ENCODE measurements at regions not wholly inside any gene's neighbourhood (a gene's known extent, or its start where the extent isn't known, plus 50 kb on each side); places are given as distances from the start of the nearest gene placed in this dataset.

DNA sequence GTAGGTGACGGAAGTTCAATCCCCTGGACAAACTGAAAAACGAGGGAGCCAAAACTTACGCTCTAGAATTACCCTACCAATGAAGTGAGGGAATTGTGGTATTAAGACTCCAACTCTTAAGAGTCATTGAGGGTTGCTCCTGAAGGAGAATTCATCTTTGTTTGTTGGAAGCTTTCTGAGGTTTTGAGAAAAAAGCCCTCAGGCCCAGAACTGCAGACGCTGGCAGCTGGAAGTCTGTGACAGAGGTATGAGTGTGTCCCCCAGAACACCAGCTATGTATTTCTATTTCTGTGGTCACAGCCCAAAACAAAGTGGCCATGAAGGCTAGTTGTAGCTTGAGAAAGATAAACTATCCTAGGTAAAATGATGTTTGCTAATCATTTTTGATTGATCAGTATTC lies 438.8 kb upstream of the B3GALT2 start:
- no peak for DNase-seq (ENCODE audit: low read depth, low spot score)
- Histone ChIP-seq H3K79me2 (ENCODE audit: control insufficient read depth, insufficient read depth, low read length) (no peaks in the 10 kb centered on the region), H3K36me3 (ENCODE audit: control insufficient read depth in 2 of 2, extremely low read depth in 1 of 2, insufficient read depth in 2 of 2, low read length in 2 of 2) (no peaks in the 10 kb centered on the region), H3K4me1 (ENCODE audit: control insufficient read depth, extremely low read depth, insufficient read depth, low read length) (peaks cover 14% of the 10 kb centered on the region), H3K4me2 (ENCODE audit: insufficient read depth, low read length) (no peak overlapping the region), H3K27me3 (ENCODE audit: control insufficient read depth in 2 of 2, insufficient read depth in 2 of 2, low read length in 2 of 2) (no peaks in the 10 kb centered on the region), H3K9ac (replicated peaks; ENCODE audit: extremely low read depth, insufficient read depth, low read length) (no peak overlapping the region), H3K9me3 (replicated peaks; ENCODE audit: control insufficient read depth, insufficient read depth, low read length) (no peaks in the 10 kb centered on the region), H2AFZ (ENCODE audit: low read depth, low read length) (no peak overlapping the region), H4K20me1 (replicated peaks; ENCODE audit: control insufficient read depth, extremely low read depth, insufficient read depth, low read length) (no peaks in the 10 kb centered on the region), H3K27ac (ENCODE audit: insufficient read depth, low read depth, low read length) (no peak overlapping the region), H3K4me3 (replicated peaks in 1 of 3; ENCODE audit: insufficient read depth in 1 of 3, low read depth in 1 of 3, low read length in 3 of 3) (no peak overlapping the region), H3K9me1 (replicated peaks; ENCODE audit: control insufficient read depth, extremely low read depth, insufficient read depth, low read length) (no peaks in the 10 kb centered on the region)
- ChIA-PET CTCF (no interaction called here), POLR2A (no interaction called here)
- FAIRE-seq: no peak
- no peak for TF ChIP-seq CTCF (IDR thresholded peaks at IDR 0.05; ENCODE audit: extremely low read depth in 1 of 2, insufficient read depth in 1 of 2, low read depth in 1 of 2, low read length in 2 of 2)
- no peak for TF ChIP-seq POLR2AphosphoS5 (IDR thresholded peaks at IDR 0.05; ENCODE audit: insufficient read depth, low read depth, low read length)
- dilution Hi-C loops (cut with MboI; ENCODE audit: extremely low pct_ligation_motif_present, low sequenced_read_pairs): no loop called here
- no TSS peak for BruUV-seq (replicated peaks)
- intact Hi-C loops (cut with micrococcal nuclease): no loop called here

DNA sequence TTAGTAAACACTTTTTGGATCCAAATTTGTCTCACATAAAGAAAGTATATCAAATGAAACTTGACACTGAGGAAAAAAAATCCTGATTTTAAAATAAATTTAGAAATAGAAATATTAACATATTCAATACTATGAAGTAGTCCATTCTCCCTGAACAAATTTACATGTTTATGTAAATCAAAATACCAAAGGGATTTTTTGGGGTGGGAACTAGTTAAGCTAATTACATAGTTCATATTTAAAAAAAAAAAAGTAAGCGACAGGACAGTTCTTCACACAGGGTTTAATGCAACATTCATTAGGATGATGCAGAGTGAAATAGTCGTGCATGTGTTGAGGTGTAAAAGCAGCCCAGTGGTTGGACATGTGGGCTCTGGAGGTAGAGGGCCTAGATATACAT lies 433.5 kb upstream of the B3GALT2 start:
- no peak overlapping the region for H3K4me3 ChIP-seq (replicated peaks in 1 of 3; ENCODE audit: insufficient read depth in 1 of 3, low read depth in 1 of 3, low read length in 3 of 3)
- no peaks in the 10 kb centered on the region for H3K36me3 ChIP-seq (ENCODE audit: control insufficient read depth in 2 of 2, extremely low read depth in 1 of 2, insufficient read depth in 2 of 2, low read length in 2 of 2)
- H3K4me2 ChIP-seq (ENCODE audit: insufficient read depth, low read length): no peak overlapping the region
- H4K20me1 ChIP-seq (replicated peaks; ENCODE audit: control insufficient read depth, extremely low read depth, insufficient read depth, low read length): no peaks in the 10 kb centered on the region
- H3K9ac ChIP-seq (replicated peaks; ENCODE audit: extremely low read depth, insufficient read depth, low read length): no peak overlapping the region
- ChIA-PET CTCF (no interaction called here), POLR2A (no interaction called here)
- dilution Hi-C loops (cut with MboI; ENCODE audit: extremely low pct_ligation_motif_present, low sequenced_read_pairs): no loop called here
- H3K27me3 ChIP-seq (ENCODE audit: control insufficient read depth in 2 of 2, insufficient read depth in 2 of 2, low read length in 2 of 2): no peaks in the 10 kb centered on the region
- no peak overlapping the region for H3K27ac ChIP-seq (ENCODE audit: insufficient read depth, low read depth, low read length)
- no peak for DNase-seq (ENCODE audit: low read depth, low spot score)
- no peaks in the 10 kb centered on the region for H3K9me1 ChIP-seq (replicated peaks; ENCODE audit: control insufficient read depth, extremely low read depth, insufficient read depth, low read length)
- no TSS peak for BruUV-seq (replicated peaks)
- H3K9me3 ChIP-seq (replicated peaks; ENCODE audit: control insufficient read depth, insufficient read depth, low read length): no peaks in the 10 kb centered on the region
- TF ChIP-seq POLR2AphosphoS5 (IDR thresholded peaks at IDR 0.05; ENCODE audit: insufficient read depth, low read depth, low read length) (no peak), JUN (IDR thresholded peaks at IDR 0.05; ENCODE audit: borderline replicate concordance, insufficient read depth, insufficient read length, low read depth) (no peak), GATA2 (IDR thresholded peaks at IDR 0.05; ENCODE audit: insufficient read depth, insufficient read length, low read depth, low read length) (no peak), FOS (IDR thresholded peaks at IDR 0.05; ENCODE audit: borderline replicate concordance, insufficient read depth, low read length) (no peak), POLR2A (IDR thresholded peaks at IDR 0.05; ENCODE audit: low read depth, low read length) (no peak), MYC (IDR thresholded peaks at IDR 0.05; ENCODE audit: low read depth, low read length) (no peak), CTCF (IDR thresholded peaks at IDR 0.05; ENCODE audit: extremely low read depth in 1 of 2, insufficient read depth in 1 of 2, low read depth in 1 of 2, low read length in 2 of 2) (no peak), EZH2 (IDR thresholded peaks at IDR 0.05; ENCODE audit: borderline replicate concordance, low read depth, low read length, severe bottlenecking) (no peak)
- TF ChIP-seq, protein P1, sequence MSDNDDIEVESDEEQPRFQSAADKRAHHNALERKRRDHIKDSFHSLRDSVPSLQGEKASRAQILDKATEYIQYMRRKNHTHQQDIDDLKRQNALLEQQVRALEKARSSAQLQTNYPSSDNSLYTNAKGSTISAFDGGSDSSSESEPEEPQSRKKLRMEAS (IDR thresholded peaks at IDR 0.05; ENCODE audit: insufficient read depth, insufficient read length): no peak
- H3K79me2 ChIP-seq (ENCODE audit: control insufficient read depth, insufficient read depth, low read length): no peaks in the 10 kb centered on the region
- H3K4me1 ChIP-seq (ENCODE audit: control insufficient read depth, extremely low read depth, insufficient read depth, low read length): peaks cover 7% of the 10 kb centered on the region
- FAIRE-seq: no peak
- no peak overlapping the region for H2AFZ ChIP-seq (ENCODE audit: low read depth, low read length)
- intact Hi-C loops (cut with micrococcal nuclease): no loop called here
